ENCODE measurements at regions not wholly inside any gene's neighbourhood (a gene's known extent, or its start where the extent isn't known, plus 50 kb on each side); places are given as distances from the start of the nearest gene placed in this dataset.

DNA sequence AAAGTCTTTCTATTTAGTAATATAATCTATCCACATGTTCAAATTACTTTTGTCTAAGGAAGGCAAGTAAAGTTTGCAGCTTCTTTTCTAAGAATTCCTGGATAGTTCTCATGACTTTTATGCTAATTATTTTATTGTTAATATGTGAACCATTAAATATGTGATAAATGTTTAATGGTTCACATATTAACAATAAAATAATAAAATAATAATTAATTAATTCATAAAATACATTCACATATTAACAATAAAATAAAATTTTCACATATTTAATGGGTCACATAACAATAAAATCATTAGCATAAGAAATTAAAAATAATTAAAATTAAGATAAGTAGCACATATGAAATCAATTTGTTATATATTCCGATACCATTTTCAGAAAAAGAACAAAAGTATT lies 1352.4 kb downstream of the ARAP2 start:
- no peak overlapping the region for H2AFZ ChIP-seq (ENCODE audit: low read length)
- H2BK20ac ChIP-seq (ENCODE audit: low read length), result no peak overlapping the region
- peaks cover 0 to under 1% (median 0%) of the 10 kb centered on the region in 4 experiments; a peak in 1 of 7 replicates for H3K27me3 ChIP-seq (replicated peaks in 1 of 4; ENCODE audit: control insufficient read depth in 3 of 4, extremely low read depth in 1 of 4, insufficient read depth in 3 of 4, low read length in 3 of 4)
- H2BK5ac ChIP-seq (ENCODE audit: low read depth, low read length), result no peak overlapping the region
- FAIRE-seq (no peak), DNase-seq (ENCODE audit: low read depth in 1 of 2, low spot score in 2 of 2) (no peak)
- no peaks in the 10 kb centered on the region for H3K36me3 ChIP-seq (ENCODE audit: control insufficient read depth in 2 of 4, insufficient read depth in 4 of 4, low read length in 3 of 4)
- no peaks in the 10 kb centered on the region for H3K9me3 ChIP-seq (ENCODE audit: insufficient read depth in 2 of 2, low read depth in 1 of 2, low read length in 1 of 2)
- H2AK5ac ChIP-seq (ENCODE audit: low read depth, low read length), result no peak overlapping the region
- no peak overlapping the region for H2BK120ac ChIP-seq (replicated peaks; ENCODE audit: low read depth, low read length)
- H3K14ac ChIP-seq (ENCODE audit: insufficient read length), result no peak overlapping the region
- H3K79me1 ChIP-seq (ENCODE audit: low read depth, low read length), result no peaks in the 10 kb centered on the region
- H3K9ac ChIP-seq (replicated peaks in 1 of 4; ENCODE audit: extremely low read depth in 1 of 4, low read depth in 3 of 4, low read length in 3 of 4), result no peak overlapping the region
- H3K56ac ChIP-seq (replicated peaks; ENCODE audit: insufficient read length, low read depth, low read length), result no peak overlapping the region
- no peak overlapping the region for H2BK15ac ChIP-seq (ENCODE audit: low read length)
- no peak overlapping the region for H4K5ac ChIP-seq (ENCODE audit: insufficient read length, low read depth, low read length)
- H3K23ac ChIP-seq (ENCODE audit: insufficient read length), result no peak overlapping the region
- POLR2A ChIA-PET (ENCODE audit: partially characterized antibody), result no interaction called here
- no peak overlapping the region for H4K91ac ChIP-seq (replicated peaks; ENCODE audit: insufficient read length, low read length)
- H4K8ac ChIP-seq (ENCODE audit: extremely low read depth, insufficient read depth, low read length), result no peak overlapping the region
- H2BK12ac ChIP-seq (ENCODE audit: low read depth, low read length), result no peak overlapping the region
- no peaks in the 10 kb centered on the region for H3K23me2 ChIP-seq (ENCODE audit: low read depth, low read length)
- CTCF ChIA-PET (ENCODE audit: partially characterized antibody), result no interaction called here
- no peak overlapping the region for H3K4me3 ChIP-seq (ENCODE audit: extremely low read depth in 1 of 4, insufficient read depth in 2 of 4, low read depth in 3 of 4, low read length in 4 of 4)
- no peak overlapping the region for H3K4me2 ChIP-seq (ENCODE audit: insufficient read depth in 1 of 2, low read depth in 2 of 2, low read length in 2 of 2)
- 94% methylated on average over 1 of the region's 1 CpG; no CpG with 5 or more reads in 1 of the 2 experiments for WGBS, 2 experiments (ENCODE audit: extremely low coverage in 1 of 2, insufficient coverage in 1 of 2, insufficient read length in 1 of 2, insufficient replicate concordance in 2 of 2, low coverage in 1 of 2, low lambda C conversion rate in 2 of 2, missing lambda C conversion rate in 1 of 2)
- H3K18ac ChIP-seq (ENCODE audit: extremely low read depth, low read length), result no peak overlapping the region
- H4K20me1 ChIP-seq (replicated peaks in 1 of 2; ENCODE audit: control insufficient read depth in 1 of 2, insufficient read depth in 2 of 2, low read length in 2 of 2), result no peaks in the 10 kb centered on the region
- H3K4me1 ChIP-seq (replicated peaks in 1 of 4; ENCODE audit: control insufficient read depth in 3 of 4, insufficient read depth in 4 of 4, low read length in 3 of 4), result no peaks in the 10 kb centered on the region
- no peak overlapping the region for H3K27ac ChIP-seq (ENCODE audit: low read depth, low read length)
- no peaks in the 10 kb centered on the region for H3K79me2 ChIP-seq (ENCODE audit: control insufficient read depth in 1 of 2, insufficient read depth in 2 of 2, low read length in 2 of 2)
- H3K4ac ChIP-seq (replicated peaks; ENCODE audit: insufficient read length, low read depth, low read length), result no peak overlapping the region
- TF ChIP-seq YY1 (IDR thresholded peaks at IDR 0.05; ENCODE audit: low read depth, low read length) (no peak), BRCA1 (IDR thresholded peaks at IDR 0.05; ENCODE audit: low read depth, low read length) (no peak), KDM5A (IDR thresholded peaks at IDR 0.05; ENCODE audit: low read length) (no peak), JUND (IDR thresholded peaks at IDR 0.05; ENCODE audit: low read length) (no peak), JUN (IDR thresholded peaks at IDR 0.05; ENCODE audit: low read depth, low read length) (no peak), CHD2 (IDR thresholded peaks at IDR 0.05; ENCODE audit: low read length) (no peak), CTCF (IDR thresholded peaks at IDR 0.05; ENCODE audit: control extremely low read depth in 1 of 3, insufficient read depth in 1 of 3, low read depth in 1 of 3, low read length in 3 of 3) (no peak), EP300 (IDR thresholded peaks at IDR 0.05; ENCODE audit: borderline replicate concordance in 1 of 2, low read depth in 2 of 2, low read length in 2 of 2) (no peak), RBBP5 (IDR thresholded peaks at IDR 0.05; ENCODE audit: borderline replicate concordance, low read depth, low read length) (no peak), SP4 (IDR thresholded peaks at IDR 0.05; ENCODE audit: low read length) (no peak)
- TF ChIP-seq, protein P1, sequence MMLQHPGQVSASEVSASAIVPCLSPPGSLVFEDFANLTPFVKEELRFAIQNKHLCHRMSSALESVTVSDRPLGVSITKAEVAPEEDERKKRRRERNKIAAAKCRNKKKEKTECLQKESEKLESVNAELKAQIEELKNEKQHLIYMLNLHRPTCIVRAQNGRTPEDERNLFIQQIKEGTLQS (IDR thresholded peaks at IDR 0.05; ENCODE audit: insufficient read depth, low read depth, low read length), result no peak
- TF ChIP-seq, protein P2, sequence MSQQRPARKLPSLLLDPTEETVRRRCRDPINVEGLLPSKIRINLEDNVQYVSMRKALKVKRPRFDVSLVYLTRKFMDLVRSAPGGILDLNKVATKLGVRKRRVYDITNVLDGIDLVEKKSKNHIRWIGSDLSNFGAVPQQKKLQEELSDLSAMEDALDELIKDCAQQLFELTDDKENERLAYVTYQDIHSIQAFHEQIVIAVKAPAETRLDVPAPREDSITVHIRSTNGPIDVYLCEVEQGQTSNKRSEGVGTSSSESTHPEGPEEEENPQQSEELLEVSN (IDR thresholded peaks at IDR 0.05), result no peak
